ENCODE measurements at regions not wholly inside any gene's neighbourhood (a gene's known extent, or its start where the extent isn't known, plus 50 kb on each side); places are given as distances from the start of the nearest gene placed in this dataset.

DNA sequence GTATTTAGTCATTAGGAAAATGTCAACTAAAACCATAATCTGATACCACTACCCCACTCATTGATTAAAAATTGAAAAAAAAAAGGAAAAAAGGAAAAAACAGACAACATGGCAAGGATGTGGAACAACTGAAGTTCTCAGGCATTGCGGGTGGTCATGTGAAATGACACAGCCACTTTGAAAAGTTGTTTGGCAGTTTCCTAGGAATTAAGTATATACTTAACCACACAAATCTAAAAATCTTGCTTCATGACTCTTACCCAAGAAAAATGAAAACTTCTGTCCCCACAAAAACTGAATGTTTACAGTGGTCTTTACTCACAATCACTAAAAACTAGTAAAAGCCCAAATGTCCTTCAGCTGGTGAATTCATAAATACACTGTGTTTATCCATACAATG lies 254.5 kb downstream of the AHR start:
- TF ChIP-seq FOXM1 (IDR thresholded peaks at IDR 0.05; ENCODE audit: borderline replicate concordance) (no peak), ZNF384 (IDR thresholded peaks at IDR 0.05) (no peak), ARNT (IDR thresholded peaks at IDR 0.05) (no peak), SP1 (IDR thresholded peaks at IDR 0.05) (no peak), SUZ12 (IDR thresholded peaks at IDR 0.05) (no peak), LEF1 (IDR thresholded peaks at IDR 0.05; ENCODE audit: borderline replicate concordance) (no peak), BHLHE40 (IDR thresholded peaks at IDR 0.05; ENCODE audit: borderline replicate concordance) (no peak), CTBP1 (IDR thresholded peaks at IDR 0.05; ENCODE audit: borderline replicate concordance) (no peak), FOXK2 (IDR thresholded peaks at IDR 0.05) (no peak), FOXA1 (IDR thresholded peaks at IDR 0.05) (no peak)
